ENCODE measurements at regions not wholly inside any gene's neighbourhood (a gene's known extent, or its start where the extent isn't known, plus 50 kb on each side); places are given as distances from the start of the nearest gene placed in this dataset.

DNA sequence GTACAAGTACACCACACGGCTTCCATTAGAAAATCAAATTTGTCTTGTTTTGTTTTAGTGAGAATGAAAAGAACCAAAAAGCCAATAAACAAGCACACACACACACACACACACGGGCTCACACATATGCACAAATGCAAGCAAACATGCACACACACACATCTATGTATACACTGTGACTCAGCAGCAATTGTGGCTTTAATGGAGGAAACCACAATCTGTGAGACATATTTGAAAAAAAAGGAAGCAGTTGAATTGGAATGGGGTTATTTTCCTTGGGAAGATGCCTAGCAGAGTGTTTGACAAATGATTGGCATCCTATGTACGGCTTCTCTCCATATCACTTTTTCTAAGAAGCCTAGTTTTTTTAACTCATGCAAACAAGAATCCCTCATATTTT, 201.1 kb upstream of the ARRDC4 start:
- intact Hi-C loops (cut with micrococcal nuclease), result no loop called here
- Histone ChIP-seq H3K18ac (ENCODE audit: low read depth, low read length) (no peak overlapping the region), H3K4ac (ENCODE audit: low read depth, low read length) (no peak overlapping the region), H2AFZ (replicated peaks; ENCODE audit: low read length, poor library complexity) (no peak overlapping the region), H3K9me1 (ENCODE audit: insufficient read depth, low read length) (no peaks in the 10 kb centered on the region), H3K56ac (ENCODE audit: extremely low read depth, insufficient read depth, low read length) (no peak overlapping the region), H3K4me2 (ENCODE audit: low read depth, low read length) (no peak overlapping the region), H3K9me3 (ENCODE audit: control insufficient read depth, insufficient read depth, low read length) (peaks cover 13% of the 10 kb centered on the region), H2AK5ac (ENCODE audit: low read depth, low read length) (no peak overlapping the region), H3K27me3 (ENCODE audit: control insufficient read depth, insufficient read depth, low read length) (no peaks in the 10 kb centered on the region), H4K20me1 (ENCODE audit: insufficient read depth, low read length) (no peaks in the 10 kb centered on the region), H2BK5ac (ENCODE audit: low read depth, low read length, poor library complexity, severe bottlenecking) (no peak overlapping the region), H3K27ac (ENCODE audit: insufficient read depth, low read length) (no peak overlapping the region), H2BK20ac (ENCODE audit: low read depth, low read length) (no peak overlapping the region), H4K8ac (ENCODE audit: low read depth in 2 of 2, low read length in 2 of 2) (no peak overlapping the region), H3K9ac (ENCODE audit: low read depth, low read length) (no peak overlapping the region), H2AK9ac (replicated peaks; ENCODE audit: low read depth, low read length, poor library complexity) (no peak overlapping the region), H3K4me1 (ENCODE audit: control insufficient read depth, insufficient read depth, low read length) (no peaks in the 10 kb centered on the region), H3K14ac (replicated peaks; ENCODE audit: low read depth, low read length) (no peak overlapping the region), H2BK120ac (ENCODE audit: low read depth, low read length) (no peak overlapping the region), H3K79me1 (ENCODE audit: low read depth in 1 of 2, low read length in 2 of 2) (no peaks in the 10 kb centered on the region), H3K23ac (ENCODE audit: low read depth, low read length) (no peak overlapping the region), H2BK15ac (ENCODE audit: low read depth, low read length) (no peak overlapping the region), H4K91ac (ENCODE audit: insufficient read depth, low read depth, low read length) (no peak overlapping the region), H3K4me3 (ENCODE audit: insufficient read depth, low read depth, low read length) (no peak overlapping the region), H3K36me3 (ENCODE audit: control insufficient read depth, insufficient read depth, low read length) (no peaks in the 10 kb centered on the region), H4K5ac (ENCODE audit: low read depth, low read length) (no peak overlapping the region)
- in situ Hi-C loops (cut with MboI; ENCODE audit: low sequenced_read_pairs), result no loop called here
- BruUV-seq (replicated peaks), result no TSS peak
- no peak for TF ChIP-seq RCOR1 (IDR thresholded peaks at IDR 0.05; ENCODE audit: insufficient replicate concordance, low read length)
- TF ChIP-seq, protein P1, sequence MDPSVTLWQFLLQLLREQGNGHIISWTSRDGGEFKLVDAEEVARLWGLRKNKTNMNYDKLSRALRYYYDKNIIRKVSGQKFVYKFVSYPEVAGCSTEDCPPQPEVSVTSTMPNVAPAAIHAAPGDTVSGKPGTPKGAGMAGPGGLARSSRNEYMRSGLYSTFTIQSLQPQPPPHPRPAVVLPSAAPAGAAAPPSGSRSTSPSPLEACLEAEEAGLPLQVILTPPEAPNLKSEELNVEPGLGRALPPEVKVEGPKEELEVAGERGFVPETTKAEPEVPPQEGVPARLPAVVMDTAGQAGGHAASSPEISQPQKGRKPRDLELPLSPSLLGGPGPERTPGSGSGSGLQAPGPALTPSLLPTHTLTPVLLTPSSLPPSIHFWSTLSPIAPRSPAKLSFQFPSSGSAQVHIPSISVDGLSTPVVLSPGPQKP (IDR thresholded peaks at IDR 0.05; ENCODE audit: borderline replicate concordance, low read depth, low read length), result no peak
- no peak for TF ChIP-seq NFE2L2 (IDR thresholded peaks at IDR 0.05; ENCODE audit: low read depth, low read length)
- ATAC-seq (ENCODE audit: low read depth) (no peak), DNase-seq (no peak)
- ChIA-PET CTCF (no interaction called here), POLR2A (ENCODE audit: unreplicated experiment) (interaction anchor here (0.6 kb wide), 1 partner anchor 12 kb away, joined by 5 read pairs; no protein-coding TSS in a partner anchor)
- dilution Hi-C loops (cut with HindIII; ENCODE audit: low sequenced_read_pairs, unreplicated experiment), result no loop called here
- WGBS, 2 experiments (ENCODE audit: extremely low coverage in 2 of 2, insufficient read length in 1 of 2), result no CpG with 5 or more reads among the region's 3 CpGs

Data from IMR-90 (cell line).